ENCODE measurements at regions not wholly inside any gene's neighbourhood (a gene's known extent, or its start where the extent isn't known, plus 50 kb on each side); places are given as distances from the start of the nearest gene placed in this dataset.

- Histone ChIP-seq H3K4me3 (no peak overlapping the region), H3K9me3 (no peaks in the 10 kb centered on the region), H3K27ac (no peak overlapping the region), H3K4me2 (no peak overlapping the region), H3K4me1 (no peaks in the 10 kb centered on the region)
- ATAC-seq = no peak
- ChIA-PET CTCF (interaction anchor here (0.6 kb wide), 1 partner anchor 25 kb away, joined by 3 read pairs; no protein-coding TSS in a partner anchor), POLR2A (no interaction called here)
- TF ChIP-seq, protein P1, sequence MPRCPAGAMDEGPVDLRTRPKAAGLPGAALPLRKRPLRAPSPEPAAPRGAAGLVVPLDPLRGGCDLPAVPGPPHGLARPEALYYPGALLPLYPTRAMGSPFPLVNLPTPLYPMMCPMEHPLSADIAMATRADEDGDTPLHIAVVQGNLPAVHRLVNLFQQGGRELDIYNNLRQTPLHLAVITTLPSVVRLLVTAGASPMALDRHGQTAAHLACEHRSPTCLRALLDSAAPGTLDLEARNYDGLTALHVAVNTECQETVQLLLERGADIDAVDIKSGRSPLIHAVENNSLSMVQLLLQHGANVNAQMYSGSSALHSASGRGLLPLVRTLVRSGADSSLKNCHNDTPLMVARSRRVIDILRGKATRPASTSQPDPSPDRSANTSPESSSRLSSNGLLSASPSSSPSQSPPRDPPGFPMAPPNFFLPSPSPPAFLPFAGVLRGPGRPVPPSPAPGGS (IDR thresholded peaks at IDR 0.05) = no peak
- DNase-seq (ENCODE audit: low read depth in 1 of 2, low spot score in 1 of 2) = no peak
- 17% methylated on average over 5 of the region's 5 CpGs for WGBS (ENCODE audit: missing lambda C conversion rate)
- no peak for FAIRE-seq
These were observed 449.5 kb upstream of the PKDCC start for GRCh38 chr2:41598161-41598894.

- ATAC-seq = no peak
- POLR2A ChIA-PET = no interaction called here
These were observed 447.4 kb upstream of the PKDCC start for GRCh38 chr2:41600460-41600859.

DNA sequence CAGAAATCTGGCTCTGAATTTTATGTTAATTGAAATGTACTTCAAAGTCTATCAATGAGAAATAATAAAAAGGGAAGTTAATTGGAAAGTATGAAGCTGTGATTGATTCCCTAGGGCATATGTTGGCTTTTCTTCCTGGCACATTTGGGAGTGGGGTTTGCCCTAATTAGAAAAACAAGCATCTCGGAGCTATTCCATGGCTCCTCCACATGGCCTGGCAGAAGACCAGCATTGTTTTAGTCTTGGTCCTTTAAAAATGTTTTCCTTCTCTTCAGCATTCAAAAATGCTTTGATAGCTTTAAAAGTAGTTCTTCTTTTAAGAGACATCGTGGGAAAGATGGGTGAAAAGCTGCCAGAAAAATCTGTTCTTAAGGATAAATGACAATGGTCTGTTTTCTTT lies 445.5 kb upstream of the PKDCC start:
- WGBS (ENCODE audit: missing lambda C conversion rate) = 3% methylated on average over 2 of the region's 2 CpGs
- no peak overlapping the region for H3K27ac ChIP-seq
- no peak overlapping the region for H3K4me3 ChIP-seq
- POLR2A ChIA-PET = no interaction called here
- no peaks in the 10 kb centered on the region for H3K9me3 ChIP-seq
- DNase-seq (ENCODE audit: low read depth in 1 of 2, low spot score in 1 of 2) = no peak
- H3K4me2 ChIP-seq = no peak overlapping the region
- no peak for ATAC-seq
- CTCF ChIA-PET = no interaction called here
- no peaks in the 10 kb centered on the region for H3K4me1 ChIP-seq
- FAIRE-seq = no peak
- no peak for TF ChIP-seq CEBPB (IDR thresholded peaks at IDR 0.05)
- TF ChIP-seq NPAS2 (CRISPR knock-in tag; IDR thresholded peaks at IDR 0.05; ENCODE audit: borderline replicate concordance) = no peak
- no peak for TF ChIP-seq CBX8 (IDR thresholded peaks at IDR 0.05)
- TF ChIP-seq, protein P1 (IDR thresholded peaks at IDR 0.05) = no peak
- no peak for TF ChIP-seq JUNB (IDR thresholded peaks at IDR 0.05)
- no peak for TF ChIP-seq HMGXB4 (CRISPR knock-in tag; IDR thresholded peaks at IDR 0.05; ENCODE audit: borderline replicate concordance)
- no peak for TF ChIP-seq RARB (CRISPR knock-in tag; IDR thresholded peaks at IDR 0.05)
- TF ChIP-seq KDM5A (IDR thresholded peaks at IDR 0.05) = no peak
- TF ChIP-seq, protein P2, sequence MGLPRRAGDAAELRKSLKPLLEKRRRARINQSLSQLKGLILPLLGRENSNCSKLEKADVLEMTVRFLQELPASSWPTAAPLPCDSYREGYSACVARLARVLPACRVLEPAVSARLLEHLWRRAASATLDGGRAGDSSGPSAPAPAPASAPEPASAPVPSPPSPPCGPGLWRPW (IDR thresholded peaks at IDR 0.05) = no peak
- no peak for TF ChIP-seq POLR2A (IDR thresholded peaks at IDR 0.05; ENCODE audit: low read length)
- TF ChIP-seq SMC3 (IDR thresholded peaks at IDR 0.05) = no peak
- TF ChIP-seq ESRRA (IDR thresholded peaks at IDR 0.05; ENCODE audit: borderline replicate concordance, low read length) = no peak

More at GRCh38 chr2:41600460-41600859, 447.4 kb upstream of the PKDCC start:
- no peak for TF ChIP-seq ELK1 (IDR thresholded peaks at IDR 0.05; ENCODE audit: low read depth, low read length)
- TF ChIP-seq RFX5 (IDR thresholded peaks at IDR 0.05) = no peak
- TF ChIP-seq TP53 (CRISPR knock-in tag; IDR thresholded peaks at IDR 0.05) = no peak
- no peak for TF ChIP-seq RAD21 (conservative IDR thresholded peaks at IDR 0.05 in 1 of 2, IDR thresholded peaks at IDR 0.05 in 1 of 2)
- no peak for TF ChIP-seq EHMT2 (IDR thresholded peaks at IDR 0.05; ENCODE audit: low read depth)
- TF ChIP-seq, protein P3, sequence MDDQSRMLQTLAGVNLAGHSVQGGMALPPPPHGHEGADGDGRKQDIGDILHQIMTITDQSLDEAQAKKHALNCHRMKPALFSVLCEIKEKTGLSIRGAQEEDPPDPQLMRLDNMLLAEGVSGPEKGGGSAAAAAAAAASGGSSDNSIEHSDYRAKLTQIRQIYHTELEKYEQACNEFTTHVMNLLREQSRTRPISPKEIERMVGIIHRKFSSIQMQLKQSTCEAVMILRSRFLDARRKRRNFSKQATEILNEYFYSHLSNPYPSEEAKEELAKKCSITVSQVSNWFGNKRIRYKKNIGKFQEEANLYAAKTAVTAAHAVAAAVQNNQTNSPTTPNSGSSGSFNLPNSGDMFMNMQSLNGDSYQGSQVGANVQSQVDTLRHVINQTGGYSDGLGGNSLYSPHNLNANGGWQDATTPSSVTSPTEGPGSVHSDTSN (IDR thresholded peaks at IDR 0.05) = no peak
- TF ChIP-seq, protein P2 (IDR thresholded peaks at IDR 0.05) = no peak
- TF ChIP-seq FOSL2 (IDR thresholded peaks at IDR 0.05) = no peak
- no peak for TF ChIP-seq FOSL2 (CRISPR knock-in tag; IDR thresholded peaks at IDR 0.05)
- TF ChIP-seq SREBF2 (IDR thresholded peaks at IDR 0.05) = no peak
- no peak for TF ChIP-seq NPAS2 (CRISPR knock-in tag; IDR thresholded peaks at IDR 0.05; ENCODE audit: borderline replicate concordance)
- TF ChIP-seq ZNF302 (CRISPR knock-in tag; IDR thresholded peaks at IDR 0.05) = no peak
- no peak for TF ChIP-seq PHF8 (IDR thresholded peaks at IDR 0.05; ENCODE audit: borderline replicate concordance, low read depth)
- TF ChIP-seq ZFP36 (IDR thresholded peaks at IDR 0.05; ENCODE audit: borderline replicate concordance, partially characterized antibody) = no peak
- TF ChIP-seq MAFK (IDR thresholded peaks at IDR 0.05; ENCODE audit: partially characterized antibody) = no peak
- no peak for TF ChIP-seq CHD2 (IDR thresholded peaks at IDR 0.05; ENCODE audit: low read length, partially characterized antibody)
- no peak for TF ChIP-seq MAZ (IDR thresholded peaks at IDR 0.05; ENCODE audit: borderline replicate concordance, low read depth, low read length)
- TF ChIP-seq ESRRA (IDR thresholded peaks at IDR 0.05; ENCODE audit: borderline replicate concordance, low read length) = no peak
- TF ChIP-seq CBX8 (IDR thresholded peaks at IDR 0.05) = no peak
- no peak for TF ChIP-seq BHLHE40 (IDR thresholded peaks at IDR 0.05; ENCODE audit: low read depth, low read length)
- no peak for TF ChIP-seq EHF (CRISPR knock-in tag; IDR thresholded peaks at IDR 0.05)
- H3K9me3 ChIP-seq = no peaks in the 10 kb centered on the region
- no peak overlapping the region for H3K27ac ChIP-seq
- FAIRE-seq (no peak), DNase-seq (ENCODE audit: low read depth in 1 of 2, low spot score in 1 of 2) (no peak)
- no peak overlapping the region for H3K4me3 ChIP-seq
- no peak overlapping the region for H3K4me2 ChIP-seq
- CTCF ChIA-PET = no interaction called here
- no peaks in the 10 kb centered on the region for H3K4me1 ChIP-seq

Measured in A549 (cell line).